H54 (cell line): ENCODE measurements at regions not wholly inside any gene's neighbourhood (a gene's known extent, or its start where the extent isn't known, plus 50 kb on each side); places are given as distances from the start of the nearest gene placed in this dataset.

Experiments
- DNase-seq: peaks from one replicate; pipeline ENCODE4 v3.0.0; 2011; ENCODE audit warnings: low spot score, mixed read lengths; ENCODE audit not compliant: insufficient read length
- FAIRE-seq: peaks from 3 replicates; lab custom pipeline; 2011; peaks lifted over from hg19 to GRCh38; lab: Jason Lieb, UNC
- POLR2A ChIP-seq: IDR thresholded peaks from 2 replicates; pipeline ENCODE4 v1.6.1; 2011; ENCODE audit warnings: low read depth, mild to moderate bottlenecking, low read length

DNA sequence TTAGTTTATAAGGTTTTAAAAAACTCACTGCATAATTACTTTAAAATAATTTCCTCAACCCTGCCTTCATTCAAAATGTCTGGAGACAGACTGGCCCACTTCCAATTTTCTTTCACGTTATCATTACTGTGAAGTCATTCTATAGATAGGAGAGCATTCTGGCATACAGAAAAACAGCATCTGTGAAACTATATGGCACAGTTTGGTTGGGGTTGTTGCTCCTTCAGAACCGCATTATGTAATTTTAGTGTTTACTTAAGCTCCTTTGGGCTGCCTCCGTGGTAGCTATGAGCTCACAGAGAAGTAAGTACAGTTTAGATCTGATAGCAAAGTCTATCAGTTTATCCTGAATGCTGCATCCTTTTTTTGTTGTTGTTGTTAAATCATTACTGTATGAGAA lies 104.3 kb downstream of the KCNRG start:
- no peak for DNase-seq
- FAIRE-seq, result no peak
- no peak for TF ChIP-seq POLR2A

DNA sequence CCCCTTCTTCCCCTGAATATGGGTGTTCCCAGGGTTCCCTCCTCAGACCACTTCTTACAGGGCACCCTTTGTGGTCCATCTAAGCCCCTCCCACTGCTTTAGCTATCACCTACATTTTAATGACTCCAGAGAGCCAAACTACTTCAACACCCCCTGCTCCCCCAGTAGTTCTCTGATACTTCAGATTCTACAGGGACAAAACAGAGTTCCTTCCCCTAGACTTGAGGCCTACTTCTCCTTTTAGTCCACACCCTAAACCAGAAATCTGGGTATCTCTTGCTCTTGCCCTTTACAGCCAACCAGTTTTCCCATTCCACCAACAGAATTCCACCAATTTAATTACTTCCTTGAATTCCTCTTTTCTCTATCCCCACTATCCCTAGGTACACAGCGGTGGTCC lies 107.2 kb downstream of the KCNRG start:
- FAIRE-seq (no peak), DNase-seq (no peak)
- TF ChIP-seq POLR2A, result no peak

DNA sequence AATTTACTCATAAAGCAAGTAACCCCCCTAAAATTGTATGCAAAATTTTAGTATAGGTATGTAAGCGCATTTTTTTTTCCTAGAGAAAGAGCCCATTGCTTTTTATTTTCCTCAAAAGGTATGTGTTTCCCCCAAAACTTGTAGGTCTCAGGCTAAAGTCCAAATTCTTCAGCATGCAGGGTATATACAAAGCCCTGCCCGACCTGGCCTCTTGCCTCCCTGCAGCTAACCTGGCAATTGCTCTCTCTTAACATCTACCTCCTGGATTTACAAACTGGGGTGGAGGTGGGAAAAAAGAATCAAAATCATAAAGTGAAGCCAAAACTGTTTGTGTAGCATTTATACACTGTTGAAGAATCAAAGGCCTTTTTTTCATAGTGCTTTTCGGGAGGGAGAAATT lies 107.8 kb downstream of the KCNRG start:
- no peak for FAIRE-seq
- TF ChIP-seq POLR2A, result no peak
- DNase-seq, result no peak

DNA sequence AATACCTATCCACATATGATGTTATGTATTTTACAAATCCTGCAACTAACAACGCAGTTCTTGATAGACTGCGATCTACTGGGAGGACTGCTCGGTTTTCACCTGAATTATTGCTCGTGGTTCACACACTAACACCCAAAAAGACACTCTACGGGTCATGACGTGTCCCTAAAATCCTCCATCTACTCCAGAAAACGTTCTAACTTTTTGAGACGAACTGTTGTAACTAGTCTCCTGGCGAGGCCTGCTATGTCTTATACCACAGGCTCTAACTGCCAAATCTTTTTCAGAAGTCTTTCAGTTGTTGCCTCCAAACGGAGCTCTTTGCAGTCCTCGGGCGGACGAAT lies 108.2 kb downstream of the KCNRG start:
- no peak for TF ChIP-seq POLR2A
- no peak for FAIRE-seq

DNA sequence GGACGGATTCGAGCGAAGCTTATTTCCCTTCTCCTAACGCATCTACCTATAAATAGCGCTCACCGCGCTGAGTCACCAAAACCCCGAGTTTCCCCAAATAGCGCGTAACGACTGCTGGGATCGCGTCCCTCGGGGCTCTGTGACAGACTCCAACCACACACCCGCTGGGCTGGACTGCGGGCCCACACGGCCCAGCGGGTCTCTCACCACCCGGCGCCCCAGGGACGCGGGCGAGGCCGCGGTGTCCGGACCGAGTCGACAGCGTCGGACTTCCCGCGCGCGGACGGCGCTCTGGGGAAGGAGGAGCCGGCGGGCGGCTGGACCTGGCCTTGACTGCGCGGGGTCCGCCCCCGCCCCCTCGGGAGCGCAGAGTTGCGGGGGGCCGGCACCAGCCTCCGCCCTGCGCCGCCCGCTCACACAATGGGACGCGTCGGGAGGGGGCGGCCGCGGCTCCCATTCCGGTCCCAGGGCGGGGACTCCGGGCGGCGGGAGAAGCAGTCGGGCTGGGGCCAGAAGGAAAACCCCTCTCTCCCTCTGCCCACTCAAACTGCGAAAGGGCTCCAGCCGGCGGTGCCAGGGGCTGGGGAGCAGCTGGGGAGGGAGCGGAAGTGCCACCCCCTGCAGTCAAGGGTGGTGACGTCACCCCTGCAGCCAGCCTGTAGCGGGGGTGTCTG lies 108.8 kb downstream of the KCNRG start:
- FAIRE-seq (no peak), DNase-seq (peak; percentile 42)
- peak; percentile 48 for TF ChIP-seq POLR2A

More for the DNA sequence above, 108.2 kb downstream of the KCNRG start:
- no peak for DNase-seq

DNA sequence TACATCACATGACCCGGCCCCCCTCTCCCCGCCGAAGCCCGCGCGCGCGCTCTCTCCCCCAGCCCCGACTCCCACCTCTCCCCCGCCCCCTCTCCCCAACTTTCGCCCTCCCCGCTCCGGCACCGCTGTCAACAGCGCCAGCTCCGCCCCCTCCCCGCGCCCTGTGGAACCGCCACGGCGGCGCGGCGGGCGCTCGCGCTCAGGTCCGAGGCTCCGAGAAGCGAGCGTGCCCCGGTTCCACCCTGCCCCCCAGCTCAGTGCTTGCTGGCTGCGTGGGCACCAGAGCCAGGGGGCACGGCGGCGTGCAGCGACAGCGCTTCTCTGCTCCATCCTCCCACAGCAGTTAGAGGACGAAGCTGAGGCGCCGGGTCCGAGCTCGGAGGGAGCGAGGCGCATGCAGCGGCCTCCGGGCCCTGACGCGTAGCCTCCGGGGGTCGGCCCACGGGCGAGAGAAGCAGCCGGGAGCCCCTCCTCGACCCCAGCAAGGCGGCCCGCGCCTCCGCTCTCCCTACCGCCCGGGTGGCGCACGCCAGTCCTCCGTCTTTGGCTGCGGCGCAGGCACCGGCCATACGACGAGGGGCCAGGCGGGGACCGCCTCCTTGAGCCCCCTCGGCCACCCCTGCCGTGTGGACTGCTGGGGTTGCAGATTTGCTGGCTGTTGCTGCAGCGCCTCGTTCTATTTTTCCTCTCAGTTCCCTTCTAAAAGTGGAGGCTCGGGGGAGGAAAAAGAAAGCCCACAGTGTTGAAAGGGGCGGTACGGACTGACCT lies 109.5 kb downstream of the KCNRG start:
- TF ChIP-seq POLR2A, result peak; percentile 51
- peak; percentile 82 for DNase-seq
- no peak for FAIRE-seq

DNA sequence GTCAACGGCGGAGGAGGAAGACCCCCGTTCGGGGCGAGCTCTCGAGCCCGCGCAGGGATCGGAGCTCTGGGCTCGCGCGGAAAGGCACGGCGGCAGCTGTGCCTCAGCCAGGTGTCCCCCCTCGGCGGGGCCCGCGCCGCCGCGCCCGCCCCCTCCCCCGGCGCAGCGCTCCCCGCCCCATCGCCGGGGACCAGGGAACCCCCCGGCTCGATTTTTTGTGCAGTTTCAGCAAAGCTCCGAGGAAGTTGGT lies 110.0 kb downstream of the KCNRG start:
- DNase-seq (peak; percentile 19), FAIRE-seq (no peak)
- TF ChIP-seq POLR2A, result no peak

DNA sequence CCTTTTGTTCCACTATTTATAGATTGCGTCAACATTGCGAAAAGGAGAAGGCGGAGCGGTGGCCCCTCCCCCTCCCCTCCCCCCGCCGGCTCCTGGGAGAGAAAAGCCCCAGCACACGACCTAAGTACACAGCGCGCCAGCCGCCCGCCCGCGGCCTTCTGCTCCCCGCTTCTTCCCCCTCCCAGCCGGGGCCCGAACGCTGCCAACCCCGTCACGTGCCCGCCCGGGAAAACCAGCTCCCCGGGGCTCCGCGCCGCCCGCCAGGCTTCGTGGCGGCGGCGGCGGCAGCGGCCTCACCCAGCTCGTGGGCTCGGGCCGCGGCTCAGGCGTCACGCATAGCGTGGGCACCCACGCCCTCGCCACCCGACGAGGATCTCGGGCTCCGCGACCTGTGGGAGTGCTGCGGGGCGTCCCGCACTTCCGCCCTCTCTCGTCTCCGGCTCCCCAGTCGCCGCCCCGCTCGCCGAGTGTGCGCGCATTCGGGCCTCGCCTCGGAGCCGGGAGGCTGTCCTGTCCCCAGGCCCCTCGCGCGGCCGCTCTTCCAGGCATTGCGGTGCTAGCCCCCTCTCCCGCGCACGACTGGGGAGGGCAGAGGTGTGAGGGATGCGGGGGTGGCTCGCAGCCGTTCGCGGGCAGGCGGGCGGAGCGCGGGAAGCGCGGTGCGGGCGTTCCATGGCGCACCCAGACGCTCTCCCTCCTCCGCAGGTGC lies 110.5 kb downstream of the KCNRG start:
- no peak for FAIRE-seq
- peak; percentile 42 for DNase-seq
- peak; percentile 19 for TF ChIP-seq POLR2A

DNA sequence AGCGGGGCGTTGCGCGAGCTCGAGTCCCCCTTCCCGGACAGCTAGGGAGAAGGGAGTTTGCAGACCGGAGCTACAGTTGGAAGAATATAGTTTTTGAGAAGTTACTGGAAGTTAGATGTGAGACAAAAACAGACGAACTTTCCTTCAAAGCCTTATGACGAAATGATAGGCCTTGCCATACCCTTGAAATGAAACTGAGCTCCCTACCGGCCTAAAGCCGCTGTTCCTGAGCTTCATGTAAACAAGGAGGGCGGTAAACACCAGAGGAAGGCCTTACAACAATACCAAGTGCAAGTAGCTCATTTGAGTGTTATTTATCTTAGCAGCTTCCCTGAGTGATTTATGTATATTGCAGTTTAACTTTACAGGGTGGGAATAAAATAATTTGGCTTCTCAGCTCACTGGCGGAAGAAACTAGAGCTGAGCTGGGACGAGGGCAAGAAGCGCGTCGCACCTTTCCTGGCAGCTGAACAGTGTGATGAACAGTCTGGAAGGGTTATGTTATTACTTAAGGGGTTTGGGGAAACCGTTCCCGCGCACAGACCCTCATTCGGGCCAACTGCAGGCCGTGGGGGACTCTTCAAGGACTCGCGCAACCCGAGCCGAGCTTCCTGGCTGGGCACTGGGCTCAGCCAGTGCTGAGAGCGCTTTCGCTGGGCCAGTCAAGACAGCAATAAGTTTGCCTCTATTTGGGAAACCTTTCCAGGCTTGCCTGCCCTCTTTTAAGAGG lies 111.2 kb downstream of the KCNRG start:
- DNase-seq, result no peak

DNA sequence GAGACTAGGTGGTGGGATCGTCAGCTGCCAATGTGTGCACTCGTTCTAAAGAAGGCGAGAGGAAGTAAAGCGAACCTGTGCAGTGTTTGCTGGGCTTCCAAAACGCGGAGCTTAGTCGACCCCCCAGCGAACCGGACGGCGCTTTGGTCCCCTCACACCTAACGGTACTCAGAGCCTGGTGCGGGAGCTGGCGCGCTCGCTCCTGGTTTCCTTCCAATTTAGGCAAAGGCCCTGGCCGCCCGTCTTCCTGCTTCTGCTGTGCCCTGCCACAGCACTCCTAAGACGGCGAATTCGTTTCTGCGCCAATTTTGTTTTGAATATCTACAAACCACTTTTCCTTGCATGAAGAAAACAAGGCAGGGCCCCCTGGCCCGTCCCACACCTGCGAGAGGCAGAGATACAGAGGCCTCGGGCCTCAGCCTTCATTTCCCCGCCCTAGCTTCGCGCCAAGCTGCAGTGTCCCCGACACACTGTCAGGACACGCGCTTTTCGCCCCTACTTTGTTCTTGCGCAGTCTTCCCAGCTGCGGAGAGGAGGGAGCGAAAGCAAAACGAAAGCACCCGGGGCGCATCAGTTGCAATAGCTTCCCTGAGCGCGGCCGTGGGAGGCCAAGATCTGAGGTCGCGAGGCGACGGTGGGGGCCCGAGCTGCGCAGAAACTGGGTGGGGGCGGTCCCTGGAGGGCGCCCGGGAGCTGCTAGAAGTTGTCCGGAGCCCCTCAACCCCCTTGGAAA lies 111.9 kb downstream of the KCNRG start:
- no peak for TF ChIP-seq POLR2A
- no peak for FAIRE-seq
- DNase-seq, result no peak

More for the DNA sequence above, 111.2 kb downstream of the KCNRG start:
- FAIRE-seq, result no peak
- no peak for TF ChIP-seq POLR2A

DNA sequence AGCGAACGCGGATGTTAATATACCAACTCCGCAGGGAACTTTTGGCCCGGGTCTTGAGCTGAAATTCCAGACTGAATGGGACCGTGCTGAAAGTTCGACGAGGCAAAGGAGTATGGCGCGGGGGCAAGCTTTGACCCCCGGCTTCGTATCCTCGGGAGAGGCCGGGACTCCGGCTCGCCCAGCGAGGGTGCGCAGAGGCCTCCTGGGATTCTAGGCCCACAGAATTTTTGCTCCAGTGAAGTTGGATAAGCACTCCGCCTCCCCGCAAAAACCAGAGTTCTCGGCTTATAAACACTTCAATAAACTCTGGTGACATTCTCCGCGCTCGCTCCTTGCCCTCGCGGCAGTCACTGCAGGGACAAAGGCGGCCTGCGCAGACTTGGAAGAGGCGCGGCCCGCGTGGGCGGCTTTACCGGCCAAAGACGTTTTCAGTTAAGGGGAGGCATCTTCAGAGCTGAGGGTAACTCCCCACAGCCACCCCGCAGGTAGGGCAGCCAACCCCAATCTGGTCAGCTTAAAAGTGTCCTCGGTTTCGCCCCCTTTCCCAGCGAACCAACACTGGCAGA lies 112.6 kb downstream of the KCNRG start:
- FAIRE-seq (no peak), DNase-seq (no peak)
- no peak for TF ChIP-seq POLR2A

DNA sequence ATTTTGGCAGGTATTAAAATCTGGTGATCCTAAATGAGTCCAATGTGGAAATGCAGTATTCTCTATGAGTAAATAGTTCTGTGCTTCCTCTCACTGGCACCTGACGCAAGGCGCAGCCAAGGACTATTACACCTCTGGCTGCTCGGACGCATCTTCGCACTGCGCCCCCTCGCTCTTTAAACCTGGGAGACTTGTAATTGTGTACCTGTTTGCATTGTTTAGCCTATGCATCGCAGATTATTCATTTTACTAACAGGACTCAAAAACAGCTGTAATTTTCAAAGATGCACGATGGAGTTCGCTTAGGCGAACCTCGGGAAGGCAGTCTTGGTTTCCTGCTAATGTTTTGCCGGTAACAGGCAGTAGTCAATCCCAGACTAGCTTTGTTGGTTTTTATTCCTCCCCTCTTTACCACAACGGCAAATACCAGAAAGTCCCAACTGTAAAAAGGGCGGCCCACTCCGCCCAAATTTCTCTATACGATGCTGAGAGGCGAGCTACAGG lies 113.2 kb downstream of the KCNRG start:
- TF ChIP-seq POLR2A, result no peak
- FAIRE-seq (no peak), DNase-seq (no peak)

DNA sequence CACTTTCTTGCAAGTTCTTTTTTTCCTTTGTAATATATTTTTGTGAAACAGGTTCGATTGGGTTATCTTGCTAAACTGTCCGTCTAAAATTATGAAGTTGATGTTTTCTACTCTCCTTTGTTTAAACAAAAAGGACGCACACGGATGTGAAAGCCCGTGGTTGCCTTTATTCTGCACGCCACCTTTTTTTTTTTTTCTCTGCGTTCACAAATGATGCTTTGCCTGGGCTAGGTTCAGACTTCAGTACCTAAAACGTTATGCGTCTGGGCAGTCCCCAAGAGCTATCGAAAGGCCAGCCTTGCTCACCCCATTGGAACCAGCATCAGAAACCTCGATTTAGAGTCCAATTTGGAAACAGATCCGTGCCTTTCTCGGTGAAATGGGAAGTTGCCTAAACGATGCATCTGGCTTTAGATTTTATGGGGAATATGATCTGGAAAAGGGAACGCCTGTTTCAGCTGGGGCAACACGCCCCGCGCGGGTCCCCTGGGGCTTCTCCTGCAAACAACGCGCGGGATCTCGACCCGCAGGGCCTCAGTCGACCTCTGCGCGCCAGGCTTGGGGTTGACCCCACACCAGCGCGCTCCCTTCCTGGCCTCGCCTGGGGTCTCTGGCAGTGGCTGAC lies 113.9 kb downstream of the KCNRG start:
- TF ChIP-seq POLR2A, result no peak
- no peak for DNase-seq
- FAIRE-seq, result no peak
